ENCODE measurements at regions not wholly inside any gene's neighbourhood (a gene's known extent, or its start where the extent isn't known, plus 50 kb on each side); places are given as distances from the start of the nearest gene placed in this dataset.

DNA sequence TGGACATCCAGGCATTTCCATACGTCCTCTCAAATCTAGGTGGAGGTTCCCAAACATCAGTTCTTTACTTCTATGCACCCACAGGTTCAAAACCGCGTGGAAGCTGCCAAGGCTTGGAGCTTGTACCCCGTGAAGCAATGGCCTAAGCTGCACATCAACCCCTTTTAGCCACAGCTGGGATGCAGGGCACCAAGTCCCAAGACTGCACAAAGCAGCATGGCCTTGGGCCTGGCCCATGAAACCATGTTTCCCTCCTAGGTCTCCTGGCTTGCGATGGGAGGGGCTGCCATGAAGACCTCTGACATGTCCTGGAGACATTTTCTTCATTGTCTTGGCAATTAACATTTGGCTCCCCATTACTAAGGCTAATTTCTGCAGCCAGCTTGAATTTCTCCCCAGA, 88.9 kb upstream of the CBLN4 start:
- no peak for TF ChIP-seq POLR2A (IDR thresholded peaks at IDR 0.05)
- no peak for TF ChIP-seq CTCF (IDR thresholded peaks at IDR 0.05)
- Histone ChIP-seq H3K27me3 (no peaks in the 10 kb centered on the region), H3K27ac (no peak overlapping the region), H3K4me3 (no peak overlapping the region), H3K9me3 (no peaks in the 10 kb centered on the region), H3K36me3 (no peaks in the 10 kb centered on the region), H3K4me1 (no peaks in the 10 kb centered on the region)
- intact Hi-C loops (cut with DNase I; ENCODE audit: low total_unique reads): no loop called here
- no peak for DNase-seq

DNA sequence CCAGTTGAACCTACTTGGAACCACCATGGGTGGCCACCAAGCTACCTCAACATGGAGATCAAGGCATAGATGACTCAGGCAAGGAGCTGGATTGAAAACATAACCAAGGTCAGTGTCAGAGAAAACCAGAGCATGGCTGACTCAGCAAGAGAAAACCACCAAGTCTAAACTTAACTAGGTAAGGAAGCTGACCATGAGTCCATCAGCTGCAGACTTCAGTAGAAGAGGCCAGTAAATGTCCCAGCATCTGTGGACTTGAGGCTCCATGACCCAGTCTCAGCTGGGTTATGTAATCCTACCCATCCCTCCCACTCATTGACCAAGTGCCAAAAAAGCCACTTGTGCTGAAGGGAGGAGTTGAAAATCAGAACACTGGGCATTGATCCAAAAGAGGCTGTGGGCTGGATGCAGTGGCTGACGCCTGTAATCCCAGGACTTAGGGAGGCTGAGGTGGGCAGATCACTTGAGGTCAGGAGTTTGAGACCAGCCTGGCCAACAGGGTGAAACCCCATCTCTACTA, 93.7 kb upstream of the CBLN4 start:
- no peak for DNase-seq
- Histone ChIP-seq H3K4me1 (no peaks in the 10 kb centered on the region), H3K9me3 (no peaks in the 10 kb centered on the region), H3K27ac (no peak overlapping the region), H3K4me3 (no peak overlapping the region), H3K36me3 (no peaks in the 10 kb centered on the region), H3K27me3 (no peaks in the 10 kb centered on the region)
- no peak for TF ChIP-seq POLR2A (IDR thresholded peaks at IDR 0.05)
- TF ChIP-seq CTCF (IDR thresholded peaks at IDR 0.05): no peak
- intact Hi-C loops (cut with DNase I; ENCODE audit: low total_unique reads): no loop called here

GRCh38 chr20:56111961-56112730, 106.8 kb upstream of the CBLN4 start:
- H3K4me3 ChIP-seq: no peak overlapping the region
- H3K27ac ChIP-seq: no peak overlapping the region
- intact Hi-C loops (cut with DNase I; ENCODE audit: low total_unique reads): no loop called here
- H3K4me1 ChIP-seq: no peaks in the 10 kb centered on the region
- DNase-seq: no peak
- no peaks in the 10 kb centered on the region for H3K36me3 ChIP-seq
- no peaks in the 10 kb centered on the region for H3K27me3 ChIP-seq
- TF ChIP-seq CTCF (IDR thresholded peaks at IDR 0.05): no peak
- TF ChIP-seq POLR2A (IDR thresholded peaks at IDR 0.05): no peak
- no peaks in the 10 kb centered on the region for H3K9me3 ChIP-seq

DNA sequence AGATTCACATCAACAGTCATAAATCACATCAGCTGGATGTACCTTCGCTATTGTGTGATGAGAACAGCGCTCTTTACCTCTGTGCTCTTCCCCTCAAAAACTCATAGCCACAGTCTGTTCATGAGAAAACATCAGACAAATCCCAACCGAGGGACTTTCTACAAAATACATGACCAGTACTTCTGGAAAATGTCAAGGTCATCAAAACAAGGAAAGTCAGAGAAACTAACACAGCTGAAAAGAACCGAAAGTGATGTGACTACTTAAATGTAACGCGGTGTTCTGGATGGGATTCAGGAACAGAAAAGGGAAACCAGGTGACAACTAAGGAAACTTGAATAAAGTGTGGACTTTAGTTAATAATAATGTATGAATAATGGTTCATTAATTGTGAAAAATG, 112.0 kb upstream of the CBLN4 start:
- no peaks in the 10 kb centered on the region for H3K27me3 ChIP-seq
- no peak overlapping the region for H3K27ac ChIP-seq
- no peak overlapping the region for H3K4me3 ChIP-seq
- no peaks in the 10 kb centered on the region for H3K36me3 ChIP-seq
- no peak for DNase-seq
- TF ChIP-seq POLR2A (IDR thresholded peaks at IDR 0.05) (no peak), CTCF (IDR thresholded peaks at IDR 0.05) (no peak)
- intact Hi-C loops (cut with DNase I; ENCODE audit: low total_unique reads): no loop called here
- no peaks in the 10 kb centered on the region for H3K4me1 ChIP-seq
- no peaks in the 10 kb centered on the region for H3K9me3 ChIP-seq

- DNase-seq: no peak
- no peak overlapping the region for H3K4me3 ChIP-seq
- no peak overlapping the region for H3K27ac ChIP-seq
- intact Hi-C loops (cut with DNase I; ENCODE audit: low total_unique reads): no loop called here
- H3K36me3 ChIP-seq: no peaks in the 10 kb centered on the region
- H3K9me3 ChIP-seq: no peaks in the 10 kb centered on the region
- TF ChIP-seq POLR2A (IDR thresholded peaks at IDR 0.05) (no peak), CTCF (IDR thresholded peaks at IDR 0.05) (no peak)
- H3K27me3 ChIP-seq: no peaks in the 10 kb centered on the region
- H3K4me1 ChIP-seq: no peaks in the 10 kb centered on the region
These were observed 116.5 kb upstream of the CBLN4 start for GRCh38 chr20:56121850-56122249.

Measured in uterus (tissue), 3 donors.